Peyer's patch (tissue), 4 donors: ENCODE measurements at regions not wholly inside any gene's neighbourhood (a gene's known extent, or its start where the extent isn't known, plus 50 kb on each side); places are given as distances from the start of the nearest gene placed in this dataset.
"Not testable (repeated sequence)": the region's sequence is repeated elsewhere in the genome, so short reads cannot be mapped to it uniquely, and the experiment has no call there.

Source experiments
- DNase-seq, 3 donors: peaks; one replicate each; pipeline ENCODE4 v3.0.0-alpha.2; 2017 to 2019
- H3K27ac ChIP-seq, 4 donors: fragments of 200-600 bp; sonication (generic); one replicate each; pipeline ENCODE4 v1.5.1; 2016 to 2019
- H3K27me3 ChIP-seq, 2 donors: fragments of 200-600 bp; sonication (generic); one replicate each; pipeline ENCODE4 v1.5.1; 2019
- H3K36me3 ChIP-seq, 3 donors: fragments of 200-600 bp; sonication (generic); one replicate each; pipeline ENCODE4 v1.5.1; 2016 to 2019
- H3K4me1 ChIP-seq, 4 donors: fragments of 200-600 bp; sonication (generic); one replicate each; pipeline ENCODE4 v1.5.1; 2016 to 2019
- H3K4me3 ChIP-seq, 4 donors: fragments of 200-600 bp; sonication (generic); 1 replicate in 3 of 4; 2 replicates in 1 of 4; pipeline ENCODE4 v1.5.1; 2016 to 2019; ENCODE audit warnings: mild to moderate bottlenecking in 1 of 4
- H3K9me3 ChIP-seq, 4 donors: fragments of 200-600 bp; sonication (generic); one replicate each; pipeline ENCODE4 v1.5.1; 2016 to 2019; ENCODE audit warnings: mild to moderate bottlenecking in 1 of 4
- POLR2A ChIP-seq, 2 donors: fragments of 450-650 bp; IDR thresholded peaks; one replicate each; pipeline ENCODE4 v1.5.1; 2017; ENCODE audit warnings: antibody characterized with exemption in 2 of 2, mild to moderate bottlenecking in 2 of 2, moderate library complexity in 2 of 2

DNA sequence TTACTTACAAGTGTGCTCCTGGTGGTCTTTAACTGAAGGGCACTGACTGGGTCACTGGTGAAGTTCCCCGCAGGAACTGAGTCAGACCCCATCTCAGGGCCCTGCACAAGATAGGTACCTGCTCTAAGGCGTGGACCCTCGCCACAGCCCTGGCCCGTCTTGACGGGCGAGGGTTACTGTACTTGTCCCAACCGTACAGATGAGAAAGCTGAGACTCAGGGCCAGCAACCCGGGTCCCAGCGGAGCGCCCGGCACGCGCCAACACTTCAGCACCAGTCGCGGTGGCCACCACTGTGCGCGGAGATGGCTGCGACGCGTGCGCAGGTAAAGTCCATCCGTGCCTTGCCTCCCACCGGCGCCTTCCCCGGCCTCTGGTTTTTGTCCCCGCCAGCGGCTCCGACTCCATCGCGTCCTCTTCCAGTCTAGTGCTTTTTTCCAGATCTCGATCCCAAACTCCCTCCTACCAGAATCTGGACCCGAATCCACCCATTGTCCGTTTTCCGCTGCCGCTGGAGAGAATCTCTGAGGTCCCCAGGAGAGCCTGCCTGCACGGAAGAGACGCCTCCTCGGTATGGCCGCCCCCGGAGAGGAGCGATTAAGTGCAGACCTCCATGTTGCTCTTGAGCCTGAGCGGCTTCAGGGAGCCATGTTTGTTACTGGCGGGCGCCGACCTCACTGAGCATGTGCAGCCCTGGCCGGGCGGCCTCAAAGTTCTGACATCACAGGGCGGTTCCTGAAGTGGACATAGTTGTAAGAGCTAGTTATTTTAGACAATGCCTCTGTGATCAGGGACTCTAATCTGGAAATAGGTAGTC lies 1707.8 kb downstream of the SPATA31A7 start:
- not testable (repeated sequence) for H3K9me3 ChIP-seq, H3K27me3 ChIP-seq, H3K4me1 ChIP-seq, H3K36me3 ChIP-seq
- H3K27ac ChIP-seq, result peak overlapping the region; percentile 70 to 82 (median 74)
- H3K4me3 ChIP-seq, result peak overlapping the region; percentile 36 to 54 (median 46)
- TF ChIP-seq POLR2A (IDR thresholded peaks at IDR 0.05), result peak in 1 of 2 donors; percentile 25
- DNase-seq, result peak in 2 of 3 donors; percentile 52 to 83

GRCh38 chr9:62899666-62900065 lies 1709.8 kb downstream of the SPATA31A7 start:
- not testable (repeated sequence) for H3K27ac ChIP-seq, H3K9me3 ChIP-seq, H3K4me1 ChIP-seq, DNase-seq, H3K27me3 ChIP-seq, H3K36me3 ChIP-seq, H3K4me3 ChIP-seq

- not testable (repeated sequence) for H3K36me3 ChIP-seq, DNase-seq, H3K4me1 ChIP-seq, H3K9me3 ChIP-seq, H3K27ac ChIP-seq, H3K27me3 ChIP-seq, H3K4me3 ChIP-seq
Measured at GRCh38 chr9:62904061-62904460, 1714.2 kb downstream of the SPATA31A7 start.

GRCh38 chr9:62905722-62906121 lies 1715.9 kb downstream of the SPATA31A7 start:
- H3K9me3 ChIP-seq, H3K27me3 ChIP-seq, H3K4me1 ChIP-seq, H3K27ac ChIP-seq, H3K4me3 ChIP-seq, H3K36me3 ChIP-seq, DNase-seq: not testable (repeated sequence)

- not testable (repeated sequence) for H3K4me1 ChIP-seq, DNase-seq, H3K4me3 ChIP-seq
Measured at GRCh38 chr9:62907866-62908265, 1718.0 kb downstream of the SPATA31A7 start.

GRCh38 chr9:62908271-62908670 lies 1718.4 kb downstream of the SPATA31A7 start:
- not testable (repeated sequence) for DNase-seq

More at GRCh38 chr9:62907866-62908265, 1718.0 kb downstream of the SPATA31A7 start:
- not testable (repeated sequence) for H3K36me3 ChIP-seq, H3K27me3 ChIP-seq, H3K9me3 ChIP-seq, H3K27ac ChIP-seq

GRCh38 chr9:62909447-62909846 lies 1719.6 kb downstream of the SPATA31A7 start:
- H3K27ac ChIP-seq, H3K27me3 ChIP-seq, H3K9me3 ChIP-seq, H3K4me3 ChIP-seq, H3K36me3 ChIP-seq, H3K4me1 ChIP-seq, DNase-seq: not testable (repeated sequence)

More at GRCh38 chr9:62908271-62908670, 1718.4 kb downstream of the SPATA31A7 start:
- H3K9me3 ChIP-seq, H3K27me3 ChIP-seq, H3K4me1 ChIP-seq, H3K36me3 ChIP-seq, H3K4me3 ChIP-seq, H3K27ac ChIP-seq: not testable (repeated sequence)

DNA sequence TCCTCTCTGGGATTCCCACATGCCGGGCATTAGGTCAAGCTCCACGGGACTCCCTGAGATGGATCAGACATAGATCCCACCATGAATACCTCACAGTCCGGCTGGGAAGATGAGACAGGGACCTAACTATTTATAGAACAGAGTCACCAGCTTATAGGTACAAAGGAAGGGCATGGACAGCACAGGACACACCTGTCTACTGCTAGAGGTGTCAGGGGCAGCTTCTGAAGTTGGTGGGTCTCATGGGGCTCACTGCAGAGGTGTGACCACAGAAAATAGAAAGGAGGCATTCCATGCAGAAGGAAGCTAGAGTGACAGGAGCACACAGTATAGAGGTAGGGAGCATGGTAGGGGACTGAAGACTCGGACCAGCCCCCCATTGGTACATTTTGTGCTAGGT lies 1722.4 kb downstream of the SPATA31A7 start:
- not testable (repeated sequence) for H3K27me3 ChIP-seq, H3K27ac ChIP-seq, H3K9me3 ChIP-seq, H3K4me1 ChIP-seq, H3K36me3 ChIP-seq, DNase-seq, H3K4me3 ChIP-seq

DNA sequence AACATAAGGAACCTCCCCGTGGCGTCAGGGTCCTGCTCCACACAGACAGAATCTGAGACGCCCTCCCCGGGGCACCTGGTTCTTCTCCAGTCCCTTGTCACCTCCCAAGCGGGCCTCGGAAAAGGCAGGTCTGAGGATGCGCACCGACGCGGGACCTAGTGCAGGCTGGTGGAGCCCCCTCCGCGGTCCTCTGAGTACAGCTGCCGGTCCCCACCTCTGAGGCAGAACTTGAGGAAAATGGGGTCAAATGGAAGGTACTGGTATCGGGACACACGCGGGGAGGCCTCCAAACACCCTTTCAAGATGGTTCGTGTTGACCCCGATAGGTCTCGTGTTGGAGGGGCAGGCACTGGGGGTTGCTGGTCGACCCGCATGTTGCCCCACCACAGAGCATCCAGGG lies 1725.3 kb downstream of the SPATA31A7 start:
- not testable (repeated sequence) for DNase-seq, H3K27ac ChIP-seq, H3K36me3 ChIP-seq, H3K4me1 ChIP-seq, H3K4me3 ChIP-seq, H3K9me3 ChIP-seq, H3K27me3 ChIP-seq

- H3K27ac ChIP-seq, DNase-seq, H3K9me3 ChIP-seq, H3K4me3 ChIP-seq, H3K36me3 ChIP-seq, H3K4me1 ChIP-seq, H3K27me3 ChIP-seq: not testable (repeated sequence)
Measured at GRCh38 chr9:62915661-62916060, 1725.8 kb downstream of the SPATA31A7 start.

DNA sequence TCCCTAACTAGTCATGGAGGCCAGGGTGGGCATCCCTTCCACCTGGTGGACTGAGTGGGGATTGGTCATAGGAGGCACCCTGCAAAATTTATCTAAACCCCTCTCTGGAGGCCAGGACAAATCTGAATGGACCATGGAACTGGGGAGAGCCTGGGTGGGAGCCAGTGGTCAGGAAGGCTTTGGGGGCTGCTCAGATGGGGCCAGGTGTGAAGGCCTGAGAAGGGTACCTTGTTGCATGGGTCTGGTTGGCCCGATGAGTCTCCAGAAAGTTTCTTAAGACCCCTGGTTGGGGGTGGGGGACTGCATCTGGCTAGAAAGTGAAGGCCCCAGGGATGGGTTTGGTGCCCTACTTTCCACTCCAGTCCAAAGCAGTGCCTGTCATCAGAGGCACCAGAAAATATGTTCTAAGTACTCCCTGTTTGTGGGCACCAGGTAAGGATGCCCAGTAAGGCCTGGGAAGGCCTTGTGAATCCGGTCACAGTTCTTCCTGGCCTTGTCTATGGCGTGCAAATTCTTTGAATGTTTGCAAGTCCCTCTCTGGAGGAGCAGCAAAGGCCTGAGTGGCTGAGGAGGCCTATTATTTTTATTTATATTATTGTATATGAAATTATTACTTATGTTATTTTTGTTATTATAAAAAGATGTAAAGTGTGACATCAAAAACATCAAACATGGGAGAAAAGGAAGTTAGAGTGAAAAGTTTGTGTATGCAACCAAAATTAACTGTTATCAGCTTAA lies 1729.0 kb downstream of the SPATA31A7 start:
- DNase-seq, result peak in 1 of 3 donors; percentile 0
- H3K36me3 ChIP-seq, H3K4me1 ChIP-seq, H3K4me3 ChIP-seq, H3K27ac ChIP-seq, H3K9me3 ChIP-seq, H3K27me3 ChIP-seq: not testable (repeated sequence)

DNA sequence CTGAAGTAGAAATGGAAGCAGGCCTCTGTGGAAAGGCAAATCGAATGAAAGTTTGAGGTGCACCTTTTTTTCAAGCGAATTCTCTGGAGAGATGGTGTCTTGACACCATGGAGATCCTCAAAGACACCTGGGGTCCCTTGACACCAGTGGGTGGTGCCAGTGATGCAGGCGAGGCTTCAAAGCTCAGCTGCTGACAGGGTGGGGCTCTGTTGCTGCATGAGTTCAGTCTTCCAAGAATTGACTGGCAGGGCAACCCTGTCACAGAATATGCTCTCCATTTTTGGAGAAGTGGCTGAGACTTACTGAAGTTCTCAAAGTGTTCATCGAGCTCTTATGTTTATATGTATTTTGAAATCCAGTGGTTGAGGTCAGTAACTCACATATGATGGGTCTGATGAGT lies 1741.6 kb downstream of the SPATA31A7 start:
- H3K9me3 ChIP-seq, H3K36me3 ChIP-seq, DNase-seq, H3K4me3 ChIP-seq, H3K27me3 ChIP-seq, H3K27ac ChIP-seq, H3K4me1 ChIP-seq: not testable (repeated sequence)

DNA sequence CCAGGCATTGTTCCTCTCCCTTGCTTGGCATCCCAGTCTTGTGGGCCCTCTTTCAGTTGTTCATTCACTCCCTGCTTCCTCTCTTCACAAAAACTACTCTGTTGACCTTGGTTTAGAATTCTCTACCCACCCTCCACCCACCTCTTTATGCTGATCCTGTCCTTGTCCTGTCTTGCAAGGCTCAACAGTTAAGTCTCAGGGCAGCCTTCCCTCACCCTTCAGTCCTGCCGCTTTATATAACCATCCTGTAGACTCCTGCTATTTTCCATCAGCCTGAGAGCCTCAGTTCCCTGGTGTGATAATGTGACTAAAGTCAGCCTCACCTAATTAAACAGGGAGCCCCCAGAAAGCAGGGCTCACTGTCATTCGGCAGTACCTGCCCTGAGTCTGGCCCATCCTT lies 1763.0 kb downstream of the SPATA31A7 start:
- DNase-seq, H3K9me3 ChIP-seq, H3K4me1 ChIP-seq, H3K27ac ChIP-seq, H3K36me3 ChIP-seq, H3K4me3 ChIP-seq, H3K27me3 ChIP-seq: not testable (repeated sequence)
